AG10803 (cell line): ENCODE measurements at regions not wholly inside any gene's neighbourhood (a gene's known extent, or its start where the extent isn't known, plus 50 kb on each side); places are given as distances from the start of the nearest gene placed in this dataset.

Source experiments
- DNase-seq: peaks from one replicate; pipeline ENCODE4 v3.0.0; 2010; ENCODE audit warnings: low read depth
- H3K4me3 ChIP-seq: 2 replicates; pipeline ENCODE4 v1.5.1; 2011; ENCODE audit warnings: mild to moderate bottlenecking, low read length, control low read depth
- TF ChIP-seq, protein P1 (sequence below): conservative IDR thresholded peaks from 2 replicates; pipeline ENCODE4 v1.5.1; 2011; ENCODE audit warnings: mild to moderate bottlenecking, low read length, control low read depth, inconsistent platforms

DNA sequence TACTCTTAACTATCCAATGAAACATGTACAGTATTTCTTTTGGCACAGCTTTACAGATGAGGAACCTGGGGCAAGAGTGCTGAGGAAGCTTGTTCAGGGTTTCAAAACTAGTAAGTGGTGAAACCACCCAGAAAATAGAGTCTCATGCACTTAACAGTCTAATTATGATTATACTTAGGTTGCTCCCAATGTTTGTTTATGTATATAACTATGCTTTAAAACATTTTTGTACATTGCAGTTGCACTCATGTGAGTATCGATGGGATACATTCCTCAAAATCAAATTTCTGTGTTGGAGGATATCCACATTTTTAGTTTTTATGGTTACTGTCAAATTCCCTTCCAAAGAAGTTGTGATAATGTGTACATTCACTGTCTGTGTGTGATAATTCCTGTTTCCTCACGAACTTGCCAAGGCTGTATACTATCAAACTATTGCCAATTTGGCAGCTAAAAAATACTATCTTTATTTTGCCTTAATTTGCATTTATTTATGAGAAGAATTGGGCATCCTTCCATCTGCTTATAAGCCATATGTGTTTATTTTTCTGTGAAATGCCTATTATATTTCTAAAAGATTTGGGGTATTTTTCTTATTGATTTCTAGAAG, 143.9 kb upstream of the SSTR1 start:
- TF ChIP-seq, protein P1, sequence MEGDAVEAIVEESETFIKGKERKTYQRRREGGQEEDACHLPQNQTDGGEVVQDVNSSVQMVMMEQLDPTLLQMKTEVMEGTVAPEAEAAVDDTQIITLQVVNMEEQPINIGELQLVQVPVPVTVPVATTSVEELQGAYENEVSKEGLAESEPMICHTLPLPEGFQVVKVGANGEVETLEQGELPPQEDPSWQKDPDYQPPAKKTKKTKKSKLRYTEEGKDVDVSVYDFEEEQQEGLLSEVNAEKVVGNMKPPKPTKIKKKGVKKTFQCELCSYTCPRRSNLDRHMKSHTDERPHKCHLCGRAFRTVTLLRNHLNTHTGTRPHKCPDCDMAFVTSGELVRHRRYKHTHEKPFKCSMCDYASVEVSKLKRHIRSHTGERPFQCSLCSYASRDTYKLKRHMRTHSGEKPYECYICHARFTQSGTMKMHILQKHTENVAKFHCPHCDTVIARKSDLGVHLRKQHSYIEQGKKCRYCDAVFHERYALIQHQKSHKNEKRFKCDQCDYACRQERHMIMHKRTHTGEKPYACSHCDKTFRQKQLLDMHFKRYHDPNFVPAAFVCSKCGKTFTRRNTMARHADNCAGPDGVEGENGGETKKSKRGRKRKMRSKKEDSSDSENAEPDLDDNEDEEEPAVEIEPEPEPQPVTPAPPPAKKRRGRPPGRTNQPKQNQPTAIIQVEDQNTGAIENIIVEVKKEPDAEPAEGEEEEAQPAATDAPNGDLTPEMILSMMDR = no peak
- no peak for DNase-seq
- no peak overlapping the region for H3K4me3 ChIP-seq

DNA sequence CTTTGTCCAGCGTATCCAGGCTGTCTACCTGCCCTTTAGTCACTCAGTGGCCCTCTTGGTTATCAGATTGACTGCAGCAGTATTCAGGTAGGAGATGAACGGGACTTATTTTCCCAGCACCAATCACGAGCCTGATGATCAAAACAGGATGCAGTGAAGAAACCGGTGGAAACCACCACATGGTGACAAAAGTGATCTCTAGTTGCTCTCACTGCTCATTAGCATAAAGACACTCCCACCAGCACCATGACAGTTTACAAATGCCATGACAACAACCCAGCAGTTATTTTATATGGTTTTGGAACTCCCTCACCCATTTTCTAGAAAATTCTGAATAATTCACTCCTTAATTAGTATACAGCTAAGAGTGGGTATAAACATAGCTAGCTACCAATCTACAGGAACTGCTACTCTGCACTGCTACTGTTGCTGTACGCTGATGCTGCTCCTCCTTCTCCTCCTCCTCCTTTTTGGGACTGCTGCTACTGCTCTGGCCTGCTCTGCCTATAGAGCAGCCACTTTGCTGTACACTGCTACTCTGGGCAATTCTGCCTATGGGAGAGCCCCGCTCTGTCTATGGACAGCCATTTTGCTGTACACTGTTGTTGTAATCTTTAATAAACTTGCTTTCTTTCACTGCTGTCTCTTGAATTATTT, 142.5 kb upstream of the SSTR1 start:
- DNase-seq = no peak
- TF ChIP-seq, protein P1 = no peak
- H3K4me3 ChIP-seq = no peak overlapping the region

DNA sequence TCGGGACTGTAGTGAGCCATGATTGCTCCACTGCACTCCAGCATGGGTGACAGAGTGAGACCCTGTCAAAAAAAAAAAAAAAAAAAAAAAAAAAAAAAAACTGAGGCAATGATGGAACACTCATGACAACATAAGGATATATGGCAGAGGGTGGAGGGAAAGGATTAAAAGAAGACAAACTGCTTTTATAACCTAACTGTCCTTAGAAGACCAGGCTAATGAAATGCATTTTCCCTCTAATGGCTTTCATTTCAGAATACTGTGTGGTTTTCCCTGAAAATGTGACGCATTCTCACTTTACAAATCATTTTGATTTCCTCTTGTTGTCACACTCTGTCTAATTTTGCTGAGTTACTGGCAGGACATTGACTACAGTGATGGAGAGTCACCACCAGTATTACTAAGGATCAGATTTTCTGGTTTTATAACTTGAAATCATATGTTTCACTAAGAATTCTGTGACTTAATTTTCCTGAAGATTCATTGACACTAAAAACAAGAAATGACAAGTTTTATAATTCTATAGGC, 137.6 kb upstream of the SSTR1 start:
- TF ChIP-seq, protein P1 = no peak
- H3K4me3 ChIP-seq = no peak overlapping the region
- no peak for DNase-seq

- peak; percentile 73 for DNase-seq
- TF ChIP-seq, protein P1 = no peak
- H3K4me3 ChIP-seq = no peak overlapping the region
Measured at GRCh38 chr14:38073641-38074040, 134.1 kb upstream of the SSTR1 start.

DNA sequence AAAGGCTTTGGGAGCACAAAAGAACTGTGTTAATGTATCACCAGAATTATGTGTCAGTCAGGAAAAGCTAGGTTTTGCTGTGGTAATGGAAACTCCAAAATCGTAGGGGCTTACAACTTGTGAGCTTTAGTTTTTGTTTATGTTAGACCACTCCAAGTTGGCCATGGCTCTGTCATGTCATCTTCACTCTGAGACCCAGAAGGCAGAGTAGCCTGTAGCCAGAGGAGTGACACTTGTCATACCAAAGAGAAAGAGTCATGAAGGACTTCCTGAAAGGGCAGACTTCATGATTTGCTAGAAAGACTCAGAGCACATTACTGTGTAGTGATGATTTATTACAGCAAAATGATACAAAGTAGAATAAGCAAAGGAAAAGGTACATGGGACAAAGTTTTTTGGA, 133.6 kb upstream of the SSTR1 start:
- no peak overlapping the region for H3K4me3 ChIP-seq
- TF ChIP-seq, protein P1 = no peak
- no peak for DNase-seq

DNA sequence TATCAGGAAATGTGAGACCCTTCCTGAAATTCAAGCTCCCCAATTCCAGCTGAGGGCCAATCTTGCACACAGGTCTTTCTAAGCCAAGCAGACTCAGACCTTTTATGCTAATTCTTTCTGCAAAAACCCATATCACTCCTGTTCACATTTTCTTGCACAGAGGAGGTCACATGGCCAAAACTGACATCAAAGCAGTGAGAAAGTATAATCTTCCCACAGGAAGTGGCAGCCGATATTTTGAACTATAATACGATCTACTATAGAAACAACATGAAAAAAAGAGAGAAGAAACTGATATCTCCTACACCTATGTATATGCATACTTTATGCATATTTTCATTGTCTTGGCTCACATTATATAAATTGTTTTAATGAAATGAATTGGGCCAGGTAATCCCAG, 132.9 kb upstream of the SSTR1 start:
- no peak for DNase-seq
- TF ChIP-seq, protein P1 = no peak
- no peak overlapping the region for H3K4me3 ChIP-seq

- H3K4me3 ChIP-seq = no peak overlapping the region
- TF ChIP-seq, protein P1 = no peak
- DNase-seq = no peak
Measured at GRCh38 chr14:38078393-38078792, 129.3 kb upstream of the SSTR1 start.
